HepG2 (cell line): ENCODE measurements at regions not wholly inside any gene's neighbourhood (a gene's known extent, or its start where the extent isn't known, plus 50 kb on each side); places are given as distances from the start of the nearest gene placed in this dataset.

ENCODE experiments used
- ATAC-seq: fragments of 200-7000 bp; cut with Tn5 transposase; 3 replicates; pipeline ENCODE4 v1.9.1; 2020; ENCODE audit warnings: mild to moderate bottlenecking, moderate library complexity
- BruUV-seq: library from RNA; stranded (reverse); fragments of 400-500 nt; replicated peaks from 2 replicates; lab custom pipeline; 2021; lab: Mats Ljungman, UMichigan
- CTCF ChIA-PET: fragments of 300-600 bp; formaldehyde crosslinking; extraction: SDS; loops from one replicate; lab custom pipeline; 2021; ENCODE audit warnings: low total read pairs, inconsistent platforms, low intra/inter-chr PET ratio; lab: Yijun Ruan, JAX
- POLR2A ChIA-PET: fragments of 350-600 bp; sonication (Branson Sonifier 250); formaldehyde crosslinking; loops from one replicate; lab custom pipeline; 2020; ENCODE audit warnings: antibody characterized with exemption, inconsistent platforms; lab: Yijun Ruan, JAX
- DNase-seq: peaks from one replicate; pipeline ENCODE4 v3.0.0-alpha.2; 2015; ENCODE audit warnings: low spot score
- FAIRE-seq: peaks from 3 replicates; lab custom pipeline; 2011; peaks lifted over from hg19 to GRCh38; lab: Jason Lieb, UNC
- H2AFZ ChIP-seq: one replicate; pipeline ENCODE4 v1.6.1; 2011; ENCODE audit warnings: low read length, inconsistent platforms
- H3K27ac ChIP-seq: fragments of 300-600 bp; 3 replicates; pipeline ENCODE4 v1.8.0; 2011; ENCODE audit warnings: mixed run types, mild to moderate bottlenecking, mixed read lengths, low read length, inconsistent platforms; ENCODE audit not compliant: insufficient read depth; ENCODE audit errors: extremely low read length
- H3K27me3 ChIP-seq, 2 experiments: fragments of 200-600 bp in 1 of 2; 2 replicates in 1 of 2; 3 replicates in 1 of 2; pipeline versions ENCODE4 v1.6.0 to v1.8.0; 2011; ENCODE audit warnings: low read length in 2 of 2, mild to moderate bottlenecking in 2 of 2, moderate library complexity in 2 of 2, inconsistent platforms in 1 of 2; ENCODE audit not compliant: insufficient read depth in 2 of 2, control insufficient read depth in 1 of 2
- H3K36me3 ChIP-seq, 2 experiments: fragments of 200-600 bp in 1 of 2; replicated peaks in 1 of 2; 2 replicates in 1 of 2; 3 replicates in 1 of 2; pipeline versions ENCODE4 v1.5.1 to v1.8.0; 2011; ENCODE audit warnings: low read length in 2 of 2, inconsistent platforms in 1 of 2; ENCODE audit not compliant: insufficient read depth in 2 of 2, control insufficient read depth in 1 of 2
- H3K4me1 ChIP-seq: 2 replicates; pipeline ENCODE4 v1.5.1; 2012; ENCODE audit warnings: low read length, inconsistent platforms; ENCODE audit not compliant: insufficient read depth
- H3K4me2 ChIP-seq: 2 replicates; pipeline ENCODE4 v1.6.0; 2011; ENCODE audit warnings: low read depth, low read length, inconsistent platforms
- H3K4me3 ChIP-seq, 3 experiments: fragments of 200-600 bp in 1 of 3; sonication (generic), shearing (Covaris generic) in 1 of 3; replicated peaks in 1 of 3; 2 replicates each; pipeline ENCODE4 v1.5.1; 2011 to 2016; ENCODE audit warnings: low read length in 3 of 3, inconsistent platforms in 2 of 3, low read depth in 2 of 3, mild to moderate bottlenecking in 2 of 3, control low read depth in 1 of 3, mixed read lengths in 1 of 3; ENCODE audit not compliant: insufficient read depth in 1 of 3
- H3K79me2 ChIP-seq: one replicate; pipeline ENCODE4 v1.6.1; 2011; ENCODE audit warnings: low read length, inconsistent platforms; ENCODE audit not compliant: insufficient read depth
- H3K9ac ChIP-seq: 2 replicates; pipeline ENCODE4 v1.6.0; 2011; ENCODE audit warnings: mild to moderate bottlenecking, low read depth, low read length, inconsistent platforms; ENCODE audit not compliant: insufficient read depth
- H3K9me3 ChIP-seq: 2 replicates; pipeline ENCODE4 v1.5.1; 2012; ENCODE audit warnings: mild to moderate bottlenecking, low read length
- H4K20me1 ChIP-seq: 2 replicates; pipeline ENCODE4 v1.6.0; 2011; ENCODE audit warnings: inconsistent platforms, mild to moderate bottlenecking, low read length, moderate library complexity; ENCODE audit not compliant: insufficient read depth
- AKNA ChIP-seq: sonication (generic); formaldehyde crosslinking; IDR thresholded peaks from 2 replicates; pipeline ENCODE4 v1.4.0; 2020; ENCODE audit warnings: missing genetic modification reagents, borderline replicate concordance
- GZF1 ChIP-seq: sonication (generic); formaldehyde crosslinking; IDR thresholded peaks from 2 replicates; pipeline ENCODE4 v1.5.1; 2020; ENCODE audit warnings: mild to moderate bottlenecking, missing genetic modification reagents
- KAT7 ChIP-seq: IDR thresholded peaks from 2 replicates; pipeline ENCODE4 v1.6.1; 2018; ENCODE audit warnings: borderline replicate concordance, missing compliant biosample characterization
- PAXIP1 ChIP-seq: sonication (generic); formaldehyde crosslinking; conservative IDR thresholded peaks from 2 replicates; pipeline ENCODE4 v1.4.0; 2020; ENCODE audit warnings: mild to moderate bottlenecking, missing genetic modification reagents, moderate library complexity
- TRIM22 ChIP-seq: fragments of 450-650 bp; IDR thresholded peaks from 2 replicates; pipeline ENCODE4 v1.6.1; 2017
- YEATS2 ChIP-seq: sonication (generic); formaldehyde crosslinking; IDR thresholded peaks from 2 replicates; pipeline ENCODE4 v1.4.0; 2020; ENCODE audit warnings: missing genetic modification reagents, borderline replicate concordance
- ZBTB25 ChIP-seq: IDR thresholded peaks from 2 replicates; pipeline ENCODE4 v1.6.1; 2018; ENCODE audit warnings: missing genetic modification reagents
- ZNF468 ChIP-seq: sonication (generic); formaldehyde crosslinking; IDR thresholded peaks from 2 replicates; pipeline ENCODE4 v1.8.0; 2022; ENCODE audit warnings: mild to moderate bottlenecking, moderate library complexity, missing genetic modification reagents
- WGBS: methylation state at CpG from one replicate; pipeline ENCODE4 v1.1.6; 2017; ENCODE audit warnings: low lambda C conversion rate; 5-methylcytosine and 5-hydroxymethylcytosine counted together
- in situ Hi-C: cut with HindIII; loops from 2 replicates; pipeline ENCODE4 v1.10.0; 2017; ENCODE audit warnings: low pct_unique_long_range_greater_than_20kb; ENCODE audit not compliant: extremely low pct_ligation_motif_present
- intact Hi-C: fragments of 100-400 bp; cut with micrococcal nuclease; formaldehyde crosslinking; loops from one replicate; pipeline ENCODE4 v1.10.0; 2022; ENCODE audit not compliant: unreplicated experiment
- TF ChIP-seq, protein P1 (sequence below): sonication (generic); formaldehyde crosslinking; IDR thresholded peaks from 2 replicates; pipeline ENCODE4 v1.5.0; 2020; ENCODE audit warnings: missing genetic modification reagents

DNA sequence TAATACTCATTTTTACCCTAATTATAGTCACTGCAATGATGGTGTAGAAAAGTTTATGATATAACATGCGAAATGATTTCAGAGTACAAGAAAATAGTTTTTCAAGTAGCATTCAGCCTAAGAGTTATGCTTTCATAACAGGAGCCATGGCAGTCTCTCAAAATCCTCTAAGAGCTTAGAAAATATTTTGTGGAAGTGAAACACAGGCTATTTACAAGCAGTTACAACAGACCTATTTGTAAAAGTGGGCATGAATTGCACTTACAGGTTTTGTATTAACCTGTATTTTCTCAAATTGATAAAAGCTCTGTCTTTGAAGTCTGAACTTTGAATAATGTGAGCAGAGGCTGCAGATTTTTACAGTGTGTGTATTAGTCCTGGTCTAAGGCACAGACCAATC, 523.3 kb downstream of the LRRC70 start:
- FAIRE-seq (no peak), DNase-seq (no peak), ATAC-seq (no peak)
- no TSS peak for BruUV-seq
- Histone ChIP-seq H3K27ac (no peak overlapping the region), H3K4me2 (no peak overlapping the region), H3K36me3 (no peaks in the 10 kb centered on the region), H3K4me3 (no peak overlapping the region), H4K20me1 (no peaks in the 10 kb centered on the region), H3K4me1 (no peaks in the 10 kb centered on the region), H3K79me2 (no peaks in the 10 kb centered on the region), H3K9me3 (no peaks in the 10 kb centered on the region), H3K27me3 (no peaks in the 10 kb centered on the region), H2AFZ (no peak overlapping the region), H3K9ac (no peak overlapping the region)
- 0% methylated on average over 1 of the region's 1 CpG for WGBS
- POLR2A ChIA-PET = no interaction called here
- CTCF ChIA-PET = no interaction called here
- in situ Hi-C loops = no loop called here
- intact Hi-C loops = no loop called here
- TF ChIP-seq YEATS2 (CRISPR knock-in tag) (no peak), ZNF468 (CRISPR knock-in tag) (no peak), KAT7 (CRISPR knock-in tag) (no peak), AKNA (CRISPR knock-in tag) (no peak), PAXIP1 (CRISPR knock-in tag) (no peak), ZBTB25 (CRISPR knock-in tag) (no peak), TRIM22 (no peak), GZF1 (CRISPR knock-in tag) (no peak)
- TF ChIP-seq, protein P1, sequence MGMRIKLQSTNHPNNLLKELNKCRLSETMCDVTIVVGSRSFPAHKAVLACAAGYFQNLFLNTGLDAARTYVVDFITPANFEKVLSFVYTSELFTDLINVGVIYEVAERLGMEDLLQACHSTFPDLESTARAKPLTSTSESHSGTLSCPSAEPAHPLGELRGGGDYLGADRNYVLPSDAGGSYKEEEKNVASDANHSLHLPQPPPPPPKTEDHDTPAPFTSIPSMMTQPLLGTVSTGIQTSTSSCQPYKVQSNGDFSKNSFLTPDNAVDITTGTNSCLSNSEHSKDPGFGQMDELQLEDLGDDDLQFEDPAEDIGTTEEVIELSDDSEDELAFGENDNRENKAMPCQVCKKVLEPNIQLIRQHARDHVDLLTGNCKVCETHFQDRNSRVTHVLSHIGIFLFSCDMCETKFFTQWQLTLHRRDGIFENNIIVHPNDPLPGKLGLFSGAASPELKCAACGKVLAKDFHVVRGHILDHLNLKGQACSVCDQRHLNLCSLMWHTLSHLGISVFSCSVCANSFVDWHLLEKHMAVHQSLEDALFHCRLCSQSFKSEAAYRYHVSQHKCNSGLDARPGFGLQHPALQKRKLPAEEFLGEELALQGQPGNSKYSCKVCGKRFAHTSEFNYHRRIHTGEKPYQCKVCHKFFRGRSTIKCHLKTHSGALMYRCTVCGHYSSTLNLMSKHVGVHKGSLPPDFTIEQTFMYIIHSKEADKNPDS (CRISPR knock-in tag) = no peak
